NCI-H1048 (cell line): ENCODE measurements at regions not wholly inside any gene's neighbourhood (a gene's known extent, or its start where the extent isn't known, plus 50 kb on each side); places are given as distances from the start of the nearest gene placed in this dataset.

Experiments
- DNase-seq: peaks from one replicate; lab custom pipeline; 2025; lab: John Stamatoyannopoulos, UW

GRCh38 chr2:5067816-5068215 is 624.4 kb upstream of the SOX11 start:
- DNase-seq = no peak

- no peak for DNase-seq
These were observed 621.9 kb upstream of the SOX11 start for GRCh38 chr2:5070257-5070656.

DNA sequence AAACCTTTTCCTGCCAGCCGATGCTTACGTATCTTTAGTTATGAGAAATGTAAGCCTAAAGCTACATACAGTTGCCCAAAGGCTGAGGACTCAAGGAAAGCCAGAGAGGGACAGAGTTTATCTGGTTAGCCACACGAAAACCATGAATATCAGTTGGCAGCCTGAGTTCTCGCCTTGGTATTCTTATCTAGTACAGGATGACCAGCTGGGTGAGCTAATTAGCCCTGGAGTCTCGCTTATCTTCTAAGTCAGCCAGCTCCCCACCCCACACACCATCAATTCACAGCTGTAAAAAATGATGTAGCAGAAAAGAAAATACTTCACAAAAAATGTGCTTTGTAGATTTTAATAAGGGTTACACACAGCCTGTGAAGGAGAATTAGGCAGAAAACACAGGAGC is 617.5 kb upstream of the SOX11 start:
- DNase-seq = no peak

GRCh38 chr2:5076599-5076998 is 615.6 kb upstream of the SOX11 start:
- DNase-seq = no peak

DNA sequence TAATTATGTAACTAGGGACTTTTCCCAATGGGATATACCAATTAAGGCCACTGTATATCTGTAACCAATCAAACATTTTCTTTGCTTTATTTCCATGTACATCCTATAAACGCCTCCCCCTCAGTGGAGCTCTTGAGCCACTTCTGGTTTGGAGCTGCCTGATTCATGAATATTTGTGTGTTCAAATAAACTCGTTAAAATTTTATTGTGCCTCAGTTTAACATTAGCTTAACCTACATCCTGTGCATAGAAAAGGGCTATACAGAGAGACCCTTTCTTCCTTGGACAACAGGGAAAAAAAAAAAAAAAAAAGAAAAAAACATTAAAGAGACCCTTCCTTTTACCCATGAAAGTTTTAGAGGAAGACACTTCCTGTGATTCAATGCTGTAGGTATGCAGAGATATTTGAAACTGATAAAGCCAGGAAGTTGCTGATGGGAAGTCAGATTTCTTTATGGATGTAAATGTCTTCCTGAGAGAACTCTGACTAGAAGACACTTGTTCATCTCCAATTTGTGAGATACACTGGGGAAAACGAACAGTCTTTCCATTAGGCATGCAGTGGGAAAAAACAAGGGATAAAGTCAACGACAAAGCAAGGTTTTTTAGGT is 614.6 kb upstream of the SOX11 start:
- no peak for DNase-seq

GRCh38 chr2:5083402-5083801 is 608.8 kb upstream of the SOX11 start:
- no peak for DNase-seq

DNA sequence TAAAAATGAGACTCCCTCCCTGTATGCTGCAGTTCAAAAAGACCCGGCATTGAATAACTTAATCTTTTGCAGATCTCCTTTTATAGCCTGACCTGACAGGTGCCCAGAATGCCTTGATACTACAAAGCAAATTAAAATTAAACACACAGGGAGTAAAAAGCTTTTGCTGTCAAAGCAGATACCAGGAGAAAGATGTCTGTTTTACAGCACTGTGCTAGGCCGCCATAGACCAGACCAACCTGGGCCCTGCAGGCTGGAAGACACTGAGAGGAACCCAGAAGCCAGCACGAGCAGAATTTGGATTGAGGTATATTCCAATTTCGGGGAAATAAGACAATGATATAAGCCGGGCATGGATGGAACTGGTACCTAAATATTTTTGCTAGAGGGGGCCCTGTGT is 602.8 kb upstream of the SOX11 start:
- DNase-seq = no peak

- DNase-seq = no peak
These were observed 599.1 kb upstream of the SOX11 start for GRCh38 chr2:5093056-5093455.

- no peak for DNase-seq
These were observed 598.7 kb upstream of the SOX11 start for GRCh38 chr2:5093518-5093917.

DNA sequence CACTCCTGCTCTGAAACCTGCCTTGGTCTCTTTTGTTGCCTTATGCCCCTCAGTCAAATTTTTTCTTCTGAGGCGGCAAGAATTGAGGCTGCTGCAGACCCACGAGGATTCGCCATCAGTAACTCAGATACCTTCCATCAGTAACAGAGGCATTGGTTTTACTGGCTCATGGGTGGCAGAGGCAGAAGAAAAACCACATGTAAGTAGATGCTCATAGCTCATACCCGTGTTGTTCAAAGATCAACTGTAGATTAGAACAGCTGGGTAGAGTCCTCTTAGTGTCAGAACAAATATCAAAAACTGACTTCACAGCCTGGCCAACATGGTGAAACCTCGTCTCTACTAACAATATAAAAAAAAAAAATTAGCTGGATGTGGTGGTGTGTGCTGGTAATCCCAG is 598.0 kb upstream of the SOX11 start:
- no peak for DNase-seq

DNA sequence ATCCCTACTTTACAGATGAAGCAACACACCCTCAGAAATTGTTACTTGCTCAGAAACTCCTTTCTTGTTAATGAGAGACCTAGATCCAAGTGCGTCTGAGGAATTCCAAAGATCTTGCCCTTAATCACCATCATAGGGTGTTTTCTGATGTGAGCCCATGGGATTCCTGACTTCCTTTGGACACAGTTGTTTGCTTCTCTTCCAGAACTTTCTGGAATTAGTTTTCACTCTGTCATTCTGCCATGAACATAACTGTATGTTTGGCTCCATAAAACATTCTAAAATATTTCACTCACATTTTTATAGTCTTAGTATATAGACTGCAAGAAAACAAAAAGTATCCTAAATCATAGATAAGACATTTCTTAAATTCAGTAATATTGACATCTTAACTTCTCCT is 593.9 kb upstream of the SOX11 start:
- DNase-seq = no peak

DNA sequence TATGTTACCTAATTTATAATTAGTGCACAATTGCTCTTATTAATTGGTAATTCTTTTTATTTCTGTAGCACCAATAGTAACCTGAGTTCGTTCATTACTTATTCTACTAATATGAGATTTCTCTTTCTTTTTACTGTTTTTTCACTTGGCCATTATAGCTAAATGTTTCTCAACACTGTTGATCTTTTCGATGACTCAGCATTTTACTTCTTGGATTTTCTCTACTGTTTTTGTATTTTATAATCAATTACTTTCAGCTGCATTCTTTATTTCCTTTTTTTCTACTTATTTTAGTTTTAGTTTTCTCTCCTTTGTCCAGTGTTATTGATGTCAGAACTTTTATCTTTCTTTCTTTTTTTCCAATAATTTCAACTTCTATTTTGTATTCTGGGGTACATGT is 589.4 kb upstream of the SOX11 start:
- no peak for DNase-seq

DNA sequence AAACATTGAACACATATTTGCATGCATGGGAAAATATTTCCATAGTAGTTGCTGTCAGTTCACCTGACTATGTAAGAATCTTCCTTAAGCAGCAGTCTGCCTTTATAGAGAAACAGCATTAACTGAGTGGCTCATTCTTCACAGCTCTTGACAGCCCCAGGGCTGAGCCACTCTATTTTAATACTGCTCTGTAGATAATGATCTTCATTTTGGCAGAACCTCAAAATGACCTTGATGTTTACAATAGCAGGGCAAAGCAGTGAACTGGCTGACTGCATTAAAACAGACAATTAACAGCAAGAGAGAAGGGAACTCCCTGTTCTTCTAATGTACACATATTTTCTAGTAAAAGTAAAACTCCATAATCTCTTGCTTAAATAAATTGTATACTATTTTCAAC is 580.6 kb upstream of the SOX11 start:
- DNase-seq = peak; percentile 42

- DNase-seq = no peak
These were observed 573.1 kb upstream of the SOX11 start for GRCh38 chr2:5119046-5119445.

DNA sequence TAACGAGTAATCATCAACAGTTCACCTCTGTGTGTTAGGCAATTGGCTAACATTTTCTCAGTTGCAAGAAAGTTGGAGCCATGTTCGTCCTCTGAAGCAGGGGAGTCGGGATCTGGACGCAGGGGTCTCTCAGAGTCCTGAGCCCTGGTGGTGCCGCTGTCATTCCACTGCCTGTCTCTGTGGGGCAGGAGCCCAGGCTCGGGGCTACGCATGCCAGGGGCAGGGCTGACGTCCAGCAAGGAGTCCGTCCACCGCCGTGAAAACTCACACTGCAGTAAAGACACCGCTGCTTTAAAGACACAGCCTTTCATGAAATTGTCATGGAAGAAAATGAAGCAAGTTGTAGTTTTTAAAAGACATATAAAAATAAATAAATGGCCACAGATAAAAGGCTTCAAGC is 571.1 kb upstream of the SOX11 start:
- no peak for DNase-seq

DNA sequence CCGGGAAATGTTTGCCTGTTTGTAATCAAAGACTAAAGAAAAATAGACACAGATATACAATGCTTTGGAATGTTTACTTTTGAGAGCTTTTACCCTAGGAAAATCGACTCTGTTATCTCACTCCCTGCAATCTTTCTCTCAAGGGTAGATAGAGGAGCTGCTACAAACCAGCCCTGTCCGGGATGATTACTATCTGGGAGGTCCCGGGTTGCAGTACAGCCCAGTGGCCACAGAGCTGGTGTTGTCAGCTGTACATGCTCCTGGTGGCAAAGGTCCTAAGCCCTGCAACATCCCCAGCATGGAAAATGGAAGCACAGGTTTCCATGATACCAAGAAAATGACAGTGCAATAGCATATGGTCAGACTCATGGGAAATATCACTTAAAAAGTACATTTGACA is 570.5 kb upstream of the SOX11 start:
- no peak for DNase-seq

GRCh38 chr2:5123582-5124196 is 568.5 kb upstream of the SOX11 start:
- no peak for DNase-seq

DNA sequence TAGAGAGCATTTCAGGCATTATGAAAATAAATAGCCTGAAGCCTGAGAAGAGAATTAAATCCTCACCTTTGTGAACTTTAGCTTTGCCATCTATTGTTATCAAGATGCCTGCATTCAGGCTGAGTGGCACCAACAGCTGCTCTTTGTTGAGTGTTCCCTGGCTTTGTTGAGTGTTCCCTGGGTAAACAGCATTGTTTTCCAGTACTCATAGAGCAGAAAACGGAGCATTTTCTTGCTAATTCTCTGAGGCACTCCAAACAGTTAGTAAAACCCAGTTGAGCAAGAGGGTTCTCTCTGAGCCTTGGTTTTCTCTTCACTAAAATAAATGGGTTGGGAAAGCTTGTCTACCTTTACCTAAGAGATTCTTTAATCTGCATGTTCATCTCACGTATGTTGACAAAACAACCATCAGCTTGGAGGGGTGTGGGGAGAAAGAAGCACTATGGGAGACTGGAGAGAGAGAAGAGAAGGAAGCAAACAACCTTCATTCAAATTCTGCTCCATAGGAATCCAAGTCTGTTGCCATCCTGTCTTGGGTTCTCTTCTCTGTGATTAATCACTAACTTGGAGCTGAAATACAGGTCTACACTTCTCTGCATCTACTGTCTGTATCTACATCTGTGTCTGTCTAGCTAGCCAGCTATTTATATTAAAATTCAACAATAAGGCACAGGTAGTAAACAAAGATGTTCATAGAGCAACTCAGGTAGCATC is 567.0 kb upstream of the SOX11 start:
- DNase-seq = no peak

DNA sequence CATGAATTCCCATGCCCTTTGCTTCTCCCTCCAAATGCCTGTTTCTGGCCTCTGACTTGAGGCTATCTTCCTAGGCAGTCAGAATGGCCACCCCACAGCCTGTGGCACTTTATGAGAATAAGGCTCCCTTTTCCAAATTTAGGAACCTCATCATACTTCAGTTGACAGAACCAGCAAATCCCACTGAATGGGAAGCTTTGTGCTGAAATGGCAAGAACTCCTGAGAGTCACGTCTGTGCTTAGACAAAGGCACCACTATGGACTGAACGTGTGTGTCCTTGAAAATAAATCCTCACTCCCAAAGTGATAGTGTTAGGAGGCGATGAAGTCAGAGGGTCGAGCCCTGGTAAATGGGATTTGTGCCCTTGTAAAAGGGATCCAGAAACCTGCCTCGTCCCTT is 559.9 kb upstream of the SOX11 start:
- DNase-seq = no peak

DNA sequence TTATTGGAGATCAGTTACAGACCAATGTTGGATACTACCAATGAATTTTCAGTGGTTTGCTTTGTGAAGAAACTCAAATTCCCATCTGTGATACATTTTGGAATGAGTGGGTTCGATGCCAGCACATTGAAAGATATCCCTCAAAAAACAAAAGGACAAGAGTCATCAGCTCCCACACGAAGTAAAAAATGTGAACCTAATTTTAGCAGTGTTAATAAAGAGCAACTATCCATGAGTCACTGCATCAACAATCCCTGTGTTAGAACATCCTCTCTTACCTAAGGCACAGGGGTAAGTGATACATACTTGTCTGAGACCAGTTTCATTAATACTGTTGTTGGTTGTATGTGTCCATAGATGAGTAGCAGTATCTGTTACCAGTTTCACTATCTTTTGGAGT is 551.8 kb upstream of the SOX11 start:
- no peak for DNase-seq

- DNase-seq = no peak
These were observed 548.0 kb upstream of the SOX11 start for GRCh38 chr2:5144159-5144558.

DNA sequence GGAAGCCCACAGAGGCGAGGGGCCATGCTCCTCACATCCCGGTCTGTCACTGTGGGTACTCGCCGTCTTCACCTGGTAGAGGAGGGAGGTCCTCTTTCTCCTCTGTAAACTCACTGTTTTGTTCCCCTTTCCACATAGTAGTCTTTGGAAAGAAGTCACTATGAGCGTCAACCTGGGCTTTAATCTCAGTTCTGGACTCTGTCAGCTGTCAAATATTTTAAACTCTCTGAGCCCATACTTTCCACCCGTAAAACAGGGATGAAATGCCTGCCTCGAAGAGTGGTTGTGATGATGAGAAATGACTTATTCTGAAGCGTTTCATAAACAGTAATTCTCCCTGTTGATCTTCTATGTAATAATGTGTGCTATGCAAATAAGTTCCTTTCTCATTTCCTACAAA is 547.1 kb upstream of the SOX11 start:
- DNase-seq = no peak

DNA sequence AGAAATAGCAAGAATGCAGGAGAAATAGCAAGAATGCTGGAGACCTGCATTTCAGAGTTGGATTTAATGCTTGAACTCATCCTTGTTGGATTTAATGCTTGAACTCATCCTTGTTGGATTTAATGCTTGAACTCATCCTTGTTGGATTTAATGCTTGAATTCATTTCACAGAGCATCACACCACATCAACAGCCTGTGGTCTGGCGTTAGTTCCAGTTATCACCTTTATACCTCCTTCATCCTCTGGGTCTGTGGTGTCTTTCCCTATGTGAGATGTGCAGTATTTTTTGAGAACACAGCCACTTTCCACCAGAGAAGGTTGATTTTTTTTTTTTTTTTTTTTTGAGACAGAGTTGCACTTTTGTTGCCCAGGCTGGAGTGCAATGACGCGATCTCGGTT is 546.4 kb upstream of the SOX11 start:
- no peak for DNase-seq
